GM18909 (cell line): ENCODE measurements at regions not wholly inside any gene's neighbourhood (a gene's known extent, or its start where the extent isn't known, plus 50 kb on each side); places are given as distances from the start of the nearest gene placed in this dataset.

ENCODE experiments used
- ATAC-seq: cut with Tn5 transposase; IDR thresholded peaks from one replicate; pipeline ENCODE4 v1.9.1; 2021; ENCODE audit warnings: mild to moderate bottlenecking; ENCODE audit not compliant: unreplicated experiment, poor library complexity

DNA sequence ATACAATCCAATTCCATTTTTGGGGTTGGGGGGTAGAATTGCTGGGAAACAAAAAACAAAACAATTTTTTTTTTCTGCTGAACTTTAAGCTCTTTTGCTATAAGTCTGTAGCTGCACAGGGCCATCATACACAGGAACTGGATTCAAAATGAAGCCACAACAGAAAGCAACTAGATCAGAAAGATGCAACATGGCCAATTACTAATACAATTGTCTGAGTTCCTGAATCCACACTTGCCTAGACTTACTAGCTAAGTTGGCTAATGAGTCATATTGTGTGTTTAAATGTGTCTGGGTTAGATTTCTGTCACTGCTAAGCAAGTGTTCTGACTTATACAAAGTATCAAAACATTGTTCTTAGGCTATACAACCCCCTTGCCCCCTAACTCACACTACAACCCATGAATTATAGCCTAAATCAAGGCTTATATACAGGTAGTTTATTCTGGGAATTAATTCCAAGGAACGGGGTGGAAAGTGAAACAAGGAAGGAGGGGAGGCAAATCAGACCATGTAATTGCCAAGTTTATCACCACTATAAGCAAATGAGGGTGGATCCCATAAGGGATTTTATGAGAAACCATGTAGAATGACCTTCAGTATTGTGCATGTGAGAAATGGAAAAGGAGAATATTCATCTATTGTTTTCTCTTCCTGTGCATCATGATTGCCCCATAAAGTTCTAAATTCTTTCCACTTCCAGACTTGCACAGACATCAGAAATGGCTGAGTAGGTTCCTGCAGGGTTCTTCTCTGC is 337.9 kb upstream of the SORCS1 start:
- no peak for ATAC-seq

DNA sequence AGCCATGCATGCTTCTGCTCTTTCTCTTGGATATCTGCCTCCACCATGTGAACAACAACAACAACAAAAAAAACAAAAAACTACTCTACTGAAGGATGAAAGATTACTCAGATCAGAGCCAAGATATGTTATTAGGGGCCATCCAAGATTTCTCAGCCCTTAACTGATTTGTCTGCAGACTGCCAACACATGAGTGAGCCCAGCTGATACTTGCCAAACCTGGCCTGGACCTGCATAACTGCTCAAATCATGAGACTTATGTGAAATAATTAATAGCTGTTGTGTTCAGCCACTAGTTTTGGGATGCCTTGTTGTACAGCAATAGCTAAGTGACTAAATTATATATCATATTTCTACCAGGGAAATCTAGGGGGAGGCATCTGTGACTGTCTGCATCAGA is 334.5 kb upstream of the SORCS1 start:
- ATAC-seq, result no peak

DNA sequence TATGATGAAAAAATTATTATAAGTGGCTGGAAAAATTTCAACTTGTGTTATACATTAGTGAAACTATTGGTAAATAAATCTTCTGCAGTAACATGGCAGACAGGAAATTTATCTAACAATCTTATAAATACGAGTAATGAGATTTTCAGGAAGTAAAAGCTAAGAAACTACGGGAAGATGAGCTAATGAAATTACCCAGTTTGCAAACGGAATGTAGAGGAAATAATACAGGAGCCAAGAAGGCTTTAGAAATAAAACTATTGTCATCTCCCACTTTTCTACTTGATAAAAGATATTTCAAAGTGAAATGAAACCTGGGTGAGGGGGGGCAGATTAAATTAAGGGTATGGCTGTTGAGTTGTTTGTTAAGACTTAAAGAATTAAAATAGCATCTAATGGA is 332.5 kb upstream of the SORCS1 start:
- ATAC-seq, result no peak

DNA sequence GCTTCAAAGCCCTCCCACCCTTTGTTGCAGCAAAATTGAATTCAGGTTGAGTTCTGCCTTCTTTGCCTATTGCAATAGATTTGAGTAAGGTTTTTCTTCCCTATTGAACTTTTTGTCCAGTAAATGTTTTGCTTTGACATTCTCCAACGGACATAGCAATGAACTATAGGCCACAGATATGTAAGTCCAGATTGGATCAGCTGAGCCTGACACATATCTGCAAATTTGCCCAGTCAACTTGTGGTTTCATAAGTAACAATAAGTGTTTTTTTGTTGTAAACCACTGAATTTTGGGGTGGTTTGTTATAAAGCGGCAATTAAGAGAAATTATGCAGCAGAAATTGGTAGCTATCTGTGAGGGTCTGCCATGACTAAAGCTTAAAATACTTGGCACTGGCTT is 332.1 kb upstream of the SORCS1 start:
- ATAC-seq, result no peak

DNA sequence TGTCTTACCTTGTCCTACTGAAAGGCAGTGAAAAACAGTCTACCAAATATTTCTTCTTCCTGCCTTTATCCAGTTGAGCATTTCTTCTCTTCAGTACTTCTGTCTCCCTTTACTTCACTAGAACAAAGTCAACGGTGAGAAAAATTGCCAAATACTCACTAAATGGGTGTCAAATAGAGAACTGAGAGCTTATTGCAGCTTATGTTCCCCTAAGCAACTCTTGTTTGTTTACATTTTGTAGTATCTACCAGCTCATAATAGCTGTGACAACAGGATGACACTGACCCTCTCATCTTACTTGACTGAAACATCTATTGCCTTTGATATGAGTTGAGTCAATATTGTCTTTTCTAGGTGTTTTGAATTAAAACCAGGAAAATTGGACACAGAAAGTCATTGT is 327.9 kb upstream of the SORCS1 start:
- no peak for ATAC-seq

DNA sequence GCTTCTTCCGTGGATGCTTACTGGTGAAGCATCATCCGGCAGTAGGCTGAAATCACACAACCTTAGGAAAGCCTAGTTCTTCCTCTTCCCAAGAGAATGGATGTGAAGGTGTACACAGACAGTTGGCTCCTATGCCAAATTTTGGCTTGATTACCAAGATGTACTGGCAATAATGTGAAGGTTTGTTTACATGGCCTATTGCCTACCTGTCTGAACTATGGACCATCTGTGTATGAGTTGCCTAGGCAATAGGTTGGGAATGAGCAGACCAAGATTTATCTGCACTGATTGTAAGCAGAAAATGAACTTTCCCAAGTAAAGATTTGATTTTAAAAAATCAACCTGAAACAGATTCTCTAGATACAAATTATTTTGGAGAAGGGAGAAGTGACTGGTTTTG is 325.9 kb upstream of the SORCS1 start:
- ATAC-seq, result no peak

DNA sequence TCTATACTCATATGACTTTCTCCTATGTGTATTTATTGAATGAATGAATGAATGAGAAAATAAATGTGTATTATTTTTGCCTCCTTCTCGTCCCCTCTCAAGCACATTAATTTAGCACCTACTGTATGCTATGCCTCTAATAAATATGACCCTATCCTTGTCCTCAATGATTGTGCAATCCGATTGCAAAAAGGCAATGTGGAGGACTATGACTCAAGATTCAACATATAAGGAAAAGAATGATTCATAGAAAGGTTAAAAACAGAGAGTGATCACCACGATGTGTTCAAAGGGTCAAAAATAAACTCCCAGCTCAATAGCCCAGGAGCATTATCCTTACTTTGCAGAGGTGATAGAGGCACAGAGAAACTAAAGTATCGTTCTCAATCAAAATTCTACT is 322.8 kb upstream of the SORCS1 start:
- ATAC-seq, result no peak

DNA sequence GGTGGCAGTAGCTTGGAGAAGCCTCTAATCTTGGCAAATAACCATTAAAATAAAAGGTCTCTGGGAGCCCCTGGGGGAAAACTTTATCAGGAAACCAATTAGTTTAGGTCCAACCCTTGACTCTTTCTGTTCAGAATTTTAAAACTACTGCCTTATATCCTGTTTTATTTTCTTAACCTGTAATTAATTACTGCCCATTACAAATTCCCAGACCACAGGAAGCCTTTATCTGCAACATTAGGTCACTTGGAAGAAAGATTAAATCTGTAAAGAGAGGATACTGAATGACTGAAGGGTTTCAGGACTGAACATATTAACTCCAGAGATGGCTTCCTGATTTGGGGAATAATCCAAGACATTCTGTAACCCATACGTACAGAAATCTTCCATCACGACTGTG is 320.5 kb upstream of the SORCS1 start:
- ATAC-seq, result no peak

DNA sequence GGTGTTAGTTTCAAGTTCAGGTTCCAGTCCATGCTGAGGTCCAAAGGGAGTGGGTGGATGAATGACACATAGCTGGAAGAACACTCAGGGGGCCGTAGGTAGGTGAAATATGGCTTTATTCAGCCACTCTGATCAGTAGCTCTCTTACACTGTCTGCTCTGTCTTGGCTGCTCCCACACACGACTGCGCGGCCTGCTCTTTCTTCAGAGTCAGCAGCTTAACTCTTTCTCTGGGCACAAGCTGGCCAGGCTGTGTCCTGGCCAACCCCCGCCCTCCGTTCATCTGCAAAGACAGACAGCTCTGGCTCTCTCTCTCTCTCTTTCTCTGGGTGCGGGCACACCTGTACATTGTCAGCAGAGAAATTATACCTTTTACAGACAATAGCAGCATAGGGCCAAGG is 317.4 kb upstream of the SORCS1 start:
- no peak for ATAC-seq

DNA sequence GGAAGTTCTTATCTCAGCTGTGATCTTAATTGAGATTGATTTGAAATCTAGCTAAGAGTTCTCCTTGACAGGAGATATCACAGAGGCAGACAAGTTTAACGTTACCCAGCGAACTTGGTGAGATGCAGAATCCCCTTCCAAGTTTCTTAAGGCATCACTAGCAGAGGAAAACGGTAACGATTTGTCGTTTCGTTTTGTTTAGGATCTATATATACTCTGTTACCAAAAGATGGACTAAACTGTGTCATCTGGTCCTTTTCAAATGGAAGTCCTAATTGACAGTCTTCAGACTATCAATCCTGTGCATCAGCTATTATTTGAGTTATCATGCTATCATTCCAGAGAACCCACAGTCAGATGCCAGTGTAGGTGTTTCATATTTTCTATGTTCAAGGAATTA is 316.7 kb upstream of the SORCS1 start:
- ATAC-seq, result no peak

DNA sequence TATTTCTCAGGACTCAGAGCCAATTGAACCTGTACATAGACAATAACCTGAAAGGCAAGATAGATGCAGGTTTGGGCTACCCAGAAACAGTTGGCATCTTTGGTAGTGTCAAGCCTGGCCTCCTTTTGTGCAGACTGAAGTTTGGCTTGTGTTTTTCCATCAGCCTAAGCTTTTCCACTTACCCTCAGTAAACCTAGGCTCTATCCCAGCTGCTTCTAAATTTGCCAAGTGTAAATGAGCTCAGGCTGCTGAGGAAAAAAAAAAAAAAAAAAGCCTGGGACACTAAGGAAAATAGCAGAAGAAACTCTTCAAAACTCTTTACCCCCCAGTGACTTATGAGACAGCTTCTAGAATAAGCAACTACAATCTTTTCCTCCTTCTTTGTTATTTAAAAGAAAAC is 316.3 kb upstream of the SORCS1 start:
- ATAC-seq, result no peak

DNA sequence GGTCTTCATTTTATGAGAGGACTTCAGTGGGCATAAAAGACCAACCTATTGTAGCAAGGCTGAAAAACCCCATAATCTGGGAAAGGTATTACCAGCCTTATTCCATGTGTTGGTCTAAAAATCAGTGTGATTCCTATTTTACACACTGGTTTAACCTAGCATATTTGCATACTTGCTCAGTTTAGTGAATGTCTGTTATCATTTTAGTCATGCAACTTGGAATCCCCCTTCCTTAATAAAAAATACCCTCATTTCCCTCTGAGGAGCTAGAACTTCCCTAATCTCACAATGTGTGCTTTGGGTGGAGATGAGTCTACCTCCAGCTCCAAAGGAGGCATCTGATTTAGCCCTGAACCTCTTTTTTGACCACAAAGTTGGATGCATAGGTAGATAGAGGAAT is 312.8 kb upstream of the SORCS1 start:
- no peak for ATAC-seq

DNA sequence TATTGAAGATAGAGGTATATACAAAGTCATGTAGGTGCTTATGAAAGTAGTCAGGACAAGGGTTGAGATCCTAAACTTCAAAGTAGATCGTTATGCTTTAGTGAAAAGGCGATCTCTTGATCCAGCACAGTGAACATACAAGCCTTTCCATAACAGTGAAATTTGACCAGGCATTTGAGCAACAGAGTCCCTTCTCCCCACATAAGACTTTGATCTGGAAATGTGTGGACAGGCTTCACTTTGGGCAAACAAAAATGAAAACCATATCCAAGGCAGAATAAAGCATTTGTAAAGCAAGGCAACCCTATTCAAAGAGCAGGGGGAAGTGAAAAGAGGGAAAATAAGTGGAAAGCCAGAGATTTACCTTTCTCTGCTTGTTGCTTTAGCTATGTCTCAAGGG is 311.9 kb upstream of the SORCS1 start:
- no peak for ATAC-seq

DNA sequence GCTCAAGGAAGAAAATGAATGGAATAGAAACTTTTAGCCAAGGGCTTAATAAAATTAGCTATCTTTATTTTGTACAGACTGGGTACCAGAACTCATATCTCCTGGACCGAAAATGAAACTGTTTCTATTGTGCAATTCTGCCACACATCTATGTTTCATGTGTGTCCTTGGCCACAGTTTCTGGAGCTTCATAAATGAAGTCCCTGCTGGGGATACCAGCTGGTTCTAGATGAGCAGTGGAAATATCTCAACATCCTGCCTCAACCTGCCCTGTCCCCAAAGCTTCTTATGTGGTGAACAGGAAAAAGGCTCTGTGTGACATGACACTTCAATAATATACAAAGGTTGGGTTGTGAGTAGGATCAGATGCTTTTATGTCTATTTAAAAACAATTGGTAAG is 310.1 kb upstream of the SORCS1 start:
- ATAC-seq, result no peak

DNA sequence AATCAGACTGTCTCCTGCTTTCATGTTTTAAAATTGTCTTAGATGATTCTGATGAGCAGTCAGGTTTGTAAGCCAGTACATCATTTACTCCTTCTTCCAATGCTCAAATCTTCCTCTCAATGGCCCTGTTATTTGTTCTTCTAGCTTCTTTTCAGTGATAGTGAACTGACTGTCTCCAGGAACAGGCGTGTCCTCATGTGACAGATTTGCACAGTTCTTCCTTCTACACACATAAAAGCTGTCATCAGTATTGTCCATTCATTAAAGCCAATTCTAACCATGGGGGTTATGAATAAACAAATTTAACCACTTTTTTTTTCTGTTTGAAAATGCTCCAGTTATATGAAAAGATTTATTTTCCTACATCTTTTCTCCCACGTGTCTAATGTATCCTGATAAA is 308.7 kb upstream of the SORCS1 start:
- no peak for ATAC-seq

DNA sequence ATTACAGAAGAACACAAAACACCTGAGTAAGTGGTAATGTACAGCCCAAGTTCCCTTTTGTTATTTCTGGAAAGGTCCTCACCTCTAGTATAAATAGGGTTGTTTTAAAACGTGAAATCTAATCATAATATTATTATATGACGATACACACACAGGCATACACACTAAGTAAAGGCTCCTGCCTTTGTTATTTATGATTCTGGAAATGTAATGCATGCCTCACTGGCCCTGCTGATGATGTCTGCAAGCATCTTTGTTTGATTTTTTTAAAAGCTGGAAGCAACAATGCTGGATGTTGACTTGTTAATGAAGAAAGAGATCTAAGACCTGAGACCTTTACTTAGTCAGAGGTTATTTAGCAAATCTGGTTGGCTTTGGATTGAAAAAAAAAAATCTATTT is 307.4 kb upstream of the SORCS1 start:
- no peak for ATAC-seq

DNA sequence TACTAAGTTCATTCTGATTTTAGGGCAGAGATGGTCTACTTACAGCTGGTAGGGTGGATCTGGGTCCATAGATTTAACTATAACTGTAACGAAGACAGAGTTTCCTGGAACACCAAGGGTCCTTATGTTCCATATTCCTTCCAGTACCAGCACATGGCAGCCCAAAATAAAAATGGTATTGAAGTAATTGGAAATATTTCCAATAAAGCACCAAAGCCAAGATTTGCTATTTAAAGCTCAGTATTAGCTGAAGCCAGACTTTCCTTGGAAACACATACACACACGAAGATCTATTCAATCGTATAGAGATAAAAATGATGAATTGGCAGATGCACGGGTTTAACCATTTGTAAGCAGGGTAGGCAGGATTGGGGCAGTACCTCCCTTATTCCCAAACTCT is 289.1 kb upstream of the SORCS1 start:
- no peak for ATAC-seq

DNA sequence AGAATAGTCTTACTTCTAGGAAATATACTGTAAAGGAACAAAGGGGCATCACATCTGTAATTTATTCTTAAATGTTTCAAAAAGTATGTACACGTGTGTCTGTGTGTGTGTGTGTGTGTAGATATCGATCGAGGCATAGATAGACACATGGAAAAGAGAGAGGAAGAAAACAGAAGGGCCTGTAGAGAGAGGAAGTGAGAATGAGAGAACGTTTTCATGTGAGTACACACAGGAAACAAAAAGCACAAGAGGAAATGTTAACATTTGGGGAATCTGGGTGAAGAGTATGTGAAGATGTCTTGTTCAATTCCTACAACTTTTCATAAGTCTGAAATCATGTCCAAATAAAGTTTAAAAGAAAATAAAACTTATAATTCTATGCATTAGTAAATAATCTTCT is 286.5 kb upstream of the SORCS1 start:
- peak; percentile 59 for ATAC-seq

DNA sequence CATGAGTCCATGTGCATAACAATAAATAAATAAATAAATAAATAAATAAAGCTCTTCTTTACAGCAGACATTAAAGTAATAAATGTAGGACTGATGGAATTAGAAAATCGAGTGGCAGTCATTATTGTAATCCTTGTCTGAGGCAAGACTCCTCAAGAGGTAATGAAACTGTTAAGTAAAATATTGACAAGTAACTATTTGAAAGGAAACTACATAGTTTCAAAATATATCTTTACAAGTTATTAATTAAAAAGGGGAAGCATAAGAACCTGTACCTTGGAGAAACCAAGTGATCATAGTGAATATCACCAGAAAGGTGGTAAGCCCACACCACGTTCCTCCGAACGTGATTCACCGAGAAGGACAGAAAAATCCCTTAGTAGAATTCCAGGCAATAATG is 285.6 kb upstream of the SORCS1 start:
- ATAC-seq, result peak; percentile 61

DNA sequence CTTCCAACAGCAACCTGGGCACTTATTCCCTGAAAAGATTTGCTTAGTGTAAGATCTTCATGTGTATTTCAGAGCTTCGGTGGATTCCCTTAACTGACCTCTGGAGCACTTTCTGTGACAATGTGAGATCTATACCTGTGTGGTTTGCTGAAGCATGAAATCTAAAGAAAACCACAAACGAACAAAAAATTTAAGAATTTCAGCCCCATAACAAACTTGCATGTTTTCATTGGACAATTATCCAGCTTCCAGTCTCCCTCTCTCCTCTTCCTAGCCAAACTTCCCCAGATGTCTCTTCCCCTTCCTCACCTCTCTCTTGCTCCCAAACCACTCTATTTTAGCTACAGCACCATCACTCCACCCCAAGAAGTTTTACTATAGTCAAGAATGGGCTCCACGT is 279.9 kb upstream of the SORCS1 start:
- ATAC-seq, result peak; percentile 46

DNA sequence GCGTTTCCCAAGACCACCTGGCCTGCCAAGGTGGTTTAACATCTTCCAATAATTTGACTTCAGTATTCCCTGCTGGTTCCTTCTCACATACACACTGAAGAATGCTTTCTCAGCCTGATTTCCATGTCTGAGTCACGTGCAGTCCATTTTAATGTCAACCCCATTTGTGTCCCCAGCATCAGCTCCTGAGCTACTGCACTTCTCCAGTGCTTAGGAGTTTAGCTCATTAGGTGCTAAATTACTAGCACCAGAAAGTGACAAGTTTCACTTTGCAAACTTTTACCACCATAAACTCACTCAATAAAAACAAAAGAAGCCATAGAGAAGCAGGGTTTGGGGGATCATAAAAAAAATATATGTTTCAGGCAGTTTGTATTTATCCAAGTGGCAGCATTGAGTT is 279.3 kb upstream of the SORCS1 start:
- ATAC-seq, result no peak

DNA sequence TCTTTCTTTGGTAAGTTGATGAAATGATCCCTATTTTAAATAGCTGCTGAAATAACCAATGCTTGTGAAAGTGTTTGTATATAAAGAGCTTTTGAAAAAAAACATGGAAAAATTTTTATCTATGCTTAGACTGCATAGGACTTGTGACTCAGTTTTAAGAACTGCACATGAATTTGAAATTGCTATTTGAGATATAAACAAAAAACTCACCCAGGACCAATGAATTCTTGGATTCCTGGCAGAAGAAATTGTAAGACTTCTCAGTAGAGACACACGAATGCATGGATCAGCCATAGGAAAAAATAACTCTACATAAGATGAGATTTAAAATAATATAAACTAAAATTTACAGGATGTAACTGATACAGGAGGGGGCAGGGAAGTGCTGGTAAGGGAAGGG is 278.8 kb upstream of the SORCS1 start:
- no peak for ATAC-seq

DNA sequence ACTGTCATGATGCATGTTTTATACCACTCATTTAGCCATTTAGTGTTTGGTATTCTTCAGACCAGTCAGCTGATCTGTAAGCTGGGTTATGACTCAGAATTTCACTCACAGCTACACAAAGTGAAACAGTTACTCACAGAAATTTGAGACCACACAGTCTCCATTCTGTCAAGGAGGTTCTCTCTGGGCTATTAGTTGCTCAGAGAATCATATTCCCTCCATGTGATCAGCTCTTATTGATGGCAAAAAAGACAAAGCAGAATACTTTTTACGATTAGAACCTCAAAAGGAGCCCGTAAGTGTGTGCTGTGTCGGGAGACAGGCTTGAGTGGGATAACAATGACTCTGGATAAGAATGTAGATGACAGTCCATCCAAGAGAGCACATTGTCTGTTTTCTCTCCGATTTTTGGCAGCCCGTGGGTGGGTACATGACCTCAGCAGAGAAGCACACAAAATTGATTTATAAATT is 277.6 kb upstream of the SORCS1 start:
- peak; percentile 93 for ATAC-seq
